Skeletal muscle satellite cell (primary cell): ENCODE measurements at regions not wholly inside any gene's neighbourhood (a gene's known extent, or its start where the extent isn't known, plus 50 kb on each side); places are given as distances from the start of the nearest gene placed in this dataset.
A peak's percentile ranks its signal among the peaks of the same experiment; 100 is the strongest.

Experiments used
- H3K27me3 ChIP-seq: 2 replicates; pipeline ENCODE4 v1.7.0; 2013; ENCODE audit warnings: low read length; ENCODE audit not compliant: control insufficient read depth, insufficient read depth
- H3K36me3 ChIP-seq: 2 replicates; pipeline ENCODE4 v1.7.0; 2013; ENCODE audit warnings: mild to moderate bottlenecking, control low read depth, low read length; ENCODE audit not compliant: insufficient read depth
- H3K4me1 ChIP-seq: 2 replicates; pipeline ENCODE4 v1.7.0; 2013; ENCODE audit warnings: low read length; ENCODE audit not compliant: control insufficient read depth, insufficient read depth
- H3K4me2 ChIP-seq: 2 replicates; pipeline ENCODE4 v1.7.0; 2013; ENCODE audit warnings: mild to moderate bottlenecking, low read length
- H3K4me3 ChIP-seq: 2 replicates; pipeline ENCODE4 v1.7.0; 2013; ENCODE audit warnings: low read length
- H3K9ac ChIP-seq: 2 replicates; pipeline ENCODE4 v1.7.0; 2013; ENCODE audit warnings: mild to moderate bottlenecking, low read depth, low read length, moderate library complexity
- H3K9me3 ChIP-seq: replicated peaks from 2 replicates; pipeline ENCODE4 v1.7.0; 2013; ENCODE audit warnings: mild to moderate bottlenecking, control low read depth, low read length

DNA sequence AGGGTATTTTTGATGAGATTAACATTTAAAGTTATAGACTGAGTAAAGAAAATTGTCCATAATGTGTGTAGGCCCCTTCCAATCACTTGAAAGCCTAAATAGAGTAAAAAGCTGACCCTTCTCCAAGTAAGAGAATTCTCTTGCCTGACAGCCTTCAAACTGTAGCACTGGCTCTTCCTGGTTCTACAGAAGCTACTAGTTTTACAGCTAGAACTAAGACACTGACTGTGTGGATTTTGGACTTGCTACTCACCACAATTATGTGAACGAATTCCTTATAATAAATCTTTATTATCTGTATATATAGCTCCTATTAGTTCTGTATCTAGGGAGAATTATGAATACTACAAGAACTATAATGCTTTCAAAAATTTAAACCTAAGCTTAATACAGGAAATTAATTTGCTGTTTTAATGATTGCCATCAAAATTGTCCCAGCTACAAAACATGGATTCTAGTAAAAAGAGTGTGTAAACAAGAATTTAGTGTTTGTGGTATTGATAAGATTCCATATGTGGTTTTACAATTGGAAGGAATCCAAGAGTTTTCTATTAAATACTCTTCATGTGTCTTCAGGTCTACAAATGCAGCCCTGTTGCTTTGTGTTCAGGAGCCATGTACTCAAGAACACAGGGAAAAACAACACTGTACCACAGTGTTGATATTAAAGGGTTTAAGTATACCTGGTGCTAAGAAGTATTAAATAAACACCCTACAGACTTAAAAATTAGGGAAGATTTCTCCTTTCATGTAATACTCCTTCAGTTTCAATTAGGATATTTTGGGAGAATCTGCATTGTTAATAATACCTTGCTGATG lies 366.5 kb downstream of the CXXC4 start:
- no peak overlapping the region for H3K4me2 ChIP-seq
- no peaks in the 10 kb centered on the region for H3K9me3 ChIP-seq
- no peaks in the 10 kb centered on the region for H3K4me1 ChIP-seq
- H3K36me3 ChIP-seq = no peaks in the 10 kb centered on the region
- no peak overlapping the region for H3K9ac ChIP-seq
- H3K4me3 ChIP-seq = no peak overlapping the region
- H3K27me3 ChIP-seq = no peaks in the 10 kb centered on the region

DNA sequence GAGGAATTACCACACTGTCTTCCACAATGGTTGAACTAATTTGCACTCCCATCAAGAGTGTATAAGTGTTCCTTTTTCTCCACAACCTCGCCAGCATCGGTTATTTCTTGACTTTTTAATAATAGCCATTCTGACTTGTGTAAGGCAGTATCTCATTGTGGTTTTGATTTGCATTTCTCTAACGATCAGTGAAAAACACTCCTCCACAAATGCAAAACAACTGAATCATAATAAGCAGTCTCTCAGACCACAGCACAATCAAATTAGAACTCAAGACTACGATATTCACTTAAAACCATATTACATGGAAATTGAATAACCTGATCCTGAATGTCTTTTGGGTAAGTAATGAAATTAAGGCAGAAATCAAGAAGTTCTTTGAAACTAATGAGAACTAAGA lies 371.7 kb downstream of the CXXC4 start:
- no peaks in the 10 kb centered on the region for H3K9me3 ChIP-seq
- no peak overlapping the region for H3K4me2 ChIP-seq
- no peaks in the 10 kb centered on the region for H3K27me3 ChIP-seq
- no peak overlapping the region for H3K4me3 ChIP-seq
- no peaks in the 10 kb centered on the region for H3K36me3 ChIP-seq
- no peaks in the 10 kb centered on the region for H3K4me1 ChIP-seq
- H3K9ac ChIP-seq = no peak overlapping the region

DNA sequence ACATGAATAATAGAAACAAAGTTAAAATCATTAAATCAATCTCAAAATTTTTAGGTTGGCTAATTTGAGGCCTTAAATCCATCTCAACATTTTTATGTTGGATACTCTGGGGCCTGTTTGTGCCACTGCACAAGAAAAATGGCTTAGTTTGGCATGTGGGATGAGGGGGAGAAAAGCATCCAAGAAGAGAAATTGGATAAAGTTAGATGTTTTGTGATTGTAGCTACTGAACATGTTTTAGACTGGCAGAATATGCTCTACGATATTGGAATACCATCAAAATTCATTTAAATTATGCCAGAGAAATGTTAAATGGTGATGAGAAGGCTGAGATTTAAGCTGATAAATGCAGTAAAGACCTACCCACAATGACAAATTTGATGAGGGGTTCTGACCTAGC lies 376.9 kb downstream of the CXXC4 start:
- Histone ChIP-seq H3K9ac (no peak overlapping the region), H3K36me3 (no peaks in the 10 kb centered on the region), H3K4me2 (no peak overlapping the region), H3K4me3 (no peak overlapping the region), H3K9me3 (no peaks in the 10 kb centered on the region), H3K27me3 (no peaks in the 10 kb centered on the region), H3K4me1 (no peaks in the 10 kb centered on the region)

DNA sequence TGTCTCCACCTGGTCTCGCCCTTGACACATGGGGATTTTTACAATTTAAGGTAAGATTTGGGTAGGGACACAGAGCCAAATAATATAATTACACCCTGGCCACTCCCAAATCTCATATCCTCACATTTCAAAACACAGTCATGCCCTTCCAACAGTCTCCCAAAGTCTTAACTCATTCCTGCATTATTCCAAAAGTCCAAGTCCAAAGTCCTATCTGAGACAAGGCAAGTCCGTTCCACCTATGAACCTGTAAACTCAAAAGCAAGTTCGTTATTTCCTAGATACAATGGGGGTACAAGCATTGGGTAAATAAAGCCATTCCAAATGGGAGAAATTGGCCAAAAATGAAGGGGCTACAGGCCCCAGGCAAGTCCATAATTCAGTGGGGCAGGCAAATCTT lies 380.8 kb downstream of the CXXC4 start:
- H3K4me1 ChIP-seq = no peaks in the 10 kb centered on the region
- no peak overlapping the region for H3K4me2 ChIP-seq
- no peaks in the 10 kb centered on the region for H3K36me3 ChIP-seq
- H3K27me3 ChIP-seq = no peaks in the 10 kb centered on the region
- no peak overlapping the region for H3K9ac ChIP-seq
- no peak overlapping the region for H3K4me3 ChIP-seq
- no peaks in the 10 kb centered on the region for H3K9me3 ChIP-seq

DNA sequence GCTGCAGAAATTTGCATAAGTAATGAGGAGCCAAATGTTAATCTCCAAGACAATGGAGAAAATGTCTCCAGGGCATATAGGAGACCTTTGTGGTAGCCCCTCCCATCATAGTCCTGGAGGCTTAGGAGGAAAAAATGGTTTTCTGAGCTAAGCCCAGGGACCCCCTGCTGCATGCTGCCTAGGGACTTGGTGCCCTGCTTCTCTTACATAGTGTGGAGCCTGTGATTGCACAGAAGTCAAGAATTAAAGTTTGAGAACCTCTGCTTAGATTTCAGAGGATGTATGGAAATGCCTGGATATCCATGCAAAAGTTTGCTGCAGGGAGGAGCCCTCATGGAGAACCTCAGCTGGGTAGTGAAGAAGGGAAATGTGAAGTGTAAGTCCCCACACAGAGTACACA lies 379.4 kb upstream of the TACR3 start:
- Histone ChIP-seq H3K36me3 (no peaks in the 10 kb centered on the region), H3K9me3 (peaks cover 4% of the 10 kb centered on the region), H3K9ac (no peak overlapping the region), H3K4me2 (no peak overlapping the region), H3K4me1 (no peaks in the 10 kb centered on the region), H3K4me3 (no peak overlapping the region), H3K27me3 (no peaks in the 10 kb centered on the region)

DNA sequence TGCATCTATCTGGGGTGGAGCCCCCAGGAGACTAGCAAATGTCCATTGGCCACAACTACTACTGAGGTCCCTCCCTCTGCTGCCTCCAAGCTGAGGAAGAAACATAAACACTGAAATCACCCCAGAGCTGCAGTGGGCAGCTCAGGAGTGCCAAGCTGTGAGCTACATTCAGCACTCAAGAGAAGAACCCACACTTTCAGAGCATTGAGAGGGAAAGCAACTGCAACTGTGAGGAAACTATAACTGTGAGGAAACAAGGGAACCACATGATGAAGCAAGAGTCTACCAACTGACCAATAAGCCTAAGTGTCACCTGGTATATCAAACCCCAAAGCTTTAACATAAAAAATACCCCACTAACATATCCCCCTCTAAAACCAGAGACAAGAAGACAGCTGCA lies 373.5 kb upstream of the TACR3 start:
- Histone ChIP-seq H3K4me2 (no peak overlapping the region), H3K36me3 (no peaks in the 10 kb centered on the region), H3K9me3 (peaks cover 4% of the 10 kb centered on the region), H3K27me3 (no peaks in the 10 kb centered on the region), H3K9ac (no peak overlapping the region), H3K4me1 (no peaks in the 10 kb centered on the region), H3K4me3 (no peak overlapping the region)

DNA sequence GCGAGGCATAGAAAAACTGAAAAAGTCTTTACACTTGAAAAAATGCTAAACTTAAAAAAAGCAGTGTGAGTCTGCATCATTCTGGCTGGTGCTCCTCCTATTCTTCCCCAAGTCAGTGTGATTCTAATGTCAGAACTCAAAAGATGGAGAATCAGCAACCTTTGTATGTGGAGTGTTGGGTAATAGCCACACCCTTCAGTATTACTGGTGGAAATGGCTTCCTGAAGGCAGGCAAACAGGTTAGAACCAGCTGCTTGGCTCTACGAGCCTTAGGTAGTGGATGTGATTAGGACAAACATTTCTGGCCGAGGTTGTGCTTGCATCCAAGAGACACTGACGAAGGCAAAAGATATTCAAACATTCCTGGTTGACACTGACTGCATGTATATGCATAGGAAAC lies 353.4 kb upstream of the TACR3 start:
- no peaks in the 10 kb centered on the region for H3K9me3 ChIP-seq
- no peak overlapping the region for H3K4me2 ChIP-seq
- no peaks in the 10 kb centered on the region for H3K36me3 ChIP-seq
- no peak overlapping the region for H3K4me3 ChIP-seq
- H3K9ac ChIP-seq = no peak overlapping the region
- H3K4me1 ChIP-seq = no peaks in the 10 kb centered on the region
- no peaks in the 10 kb centered on the region for H3K27me3 ChIP-seq

DNA sequence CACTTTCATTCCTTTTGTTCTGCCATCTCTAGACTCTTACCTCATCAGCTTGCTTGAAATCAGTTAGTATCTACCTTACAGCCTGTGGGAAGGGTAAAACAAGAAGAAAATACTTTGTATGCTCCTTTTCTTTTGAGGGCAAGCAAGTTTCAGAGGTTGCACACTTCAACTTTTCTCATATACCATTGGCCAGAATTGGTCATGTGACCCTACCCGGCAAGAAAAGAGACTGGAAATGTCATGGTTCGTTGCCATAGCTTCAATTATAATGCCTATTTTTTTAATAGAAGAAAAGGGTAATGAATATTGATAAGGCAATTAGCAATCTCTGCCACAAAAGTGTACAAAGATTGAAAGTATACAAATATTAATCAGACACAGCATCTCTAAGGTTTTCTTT lies 346.7 kb upstream of the TACR3 start:
- H3K36me3 ChIP-seq = no peaks in the 10 kb centered on the region
- no peak overlapping the region for H3K4me2 ChIP-seq
- no peaks in the 10 kb centered on the region for H3K4me1 ChIP-seq
- no peak overlapping the region for H3K4me3 ChIP-seq
- no peak overlapping the region for H3K9ac ChIP-seq
- no peaks in the 10 kb centered on the region for H3K9me3 ChIP-seq
- no peaks in the 10 kb centered on the region for H3K27me3 ChIP-seq

DNA sequence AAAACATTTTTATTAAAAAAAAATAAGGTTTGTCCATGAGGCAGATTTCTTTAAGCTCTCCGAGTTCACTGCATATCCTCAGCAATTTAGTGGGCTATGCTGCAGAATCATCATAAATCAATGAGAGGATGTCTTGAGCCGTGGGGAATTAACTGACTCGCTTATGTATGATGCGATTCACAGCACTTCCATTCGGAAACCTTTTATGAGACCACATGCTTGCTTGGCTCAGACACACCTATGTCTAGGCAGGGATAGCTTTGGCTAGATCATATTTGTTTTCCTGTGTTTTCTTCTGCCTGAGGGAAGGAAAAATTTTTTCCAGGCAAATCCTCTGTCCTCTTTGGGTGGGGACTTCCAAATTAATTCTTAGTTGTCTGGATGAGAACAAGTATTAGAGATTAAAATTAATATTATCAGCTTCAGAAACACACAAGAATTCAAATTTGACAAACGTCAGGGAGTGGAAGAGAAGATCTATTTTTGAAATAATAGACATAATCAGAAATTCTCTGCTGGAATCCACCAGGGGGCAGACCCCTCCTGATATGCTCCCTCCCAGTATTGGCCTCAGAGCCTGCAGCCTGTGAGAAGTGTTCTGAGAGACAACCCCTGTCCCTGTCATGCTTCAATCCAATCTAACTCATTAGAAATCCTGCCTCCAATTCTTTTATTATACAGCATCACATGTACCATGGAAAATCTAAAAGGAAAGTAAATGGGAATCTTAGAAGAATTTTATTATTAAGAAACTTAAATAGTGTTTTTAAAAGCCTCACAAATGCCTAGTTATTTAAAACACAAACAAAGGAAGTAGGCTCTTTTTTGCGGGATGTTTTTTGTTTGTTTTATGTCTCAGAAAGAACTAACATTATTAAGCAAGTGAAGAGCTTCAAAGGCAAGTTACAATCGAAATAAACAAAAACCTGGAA lies 345.1 kb upstream of the TACR3 start:
- Histone ChIP-seq H3K4me3 (no peak overlapping the region), H3K9me3 (no peaks in the 10 kb centered on the region), H3K27me3 (no peaks in the 10 kb centered on the region), H3K4me1 (no peaks in the 10 kb centered on the region), H3K4me2 (peak overlapping the region; percentile 27), H3K36me3 (no peaks in the 10 kb centered on the region), H3K9ac (no peak overlapping the region)

DNA sequence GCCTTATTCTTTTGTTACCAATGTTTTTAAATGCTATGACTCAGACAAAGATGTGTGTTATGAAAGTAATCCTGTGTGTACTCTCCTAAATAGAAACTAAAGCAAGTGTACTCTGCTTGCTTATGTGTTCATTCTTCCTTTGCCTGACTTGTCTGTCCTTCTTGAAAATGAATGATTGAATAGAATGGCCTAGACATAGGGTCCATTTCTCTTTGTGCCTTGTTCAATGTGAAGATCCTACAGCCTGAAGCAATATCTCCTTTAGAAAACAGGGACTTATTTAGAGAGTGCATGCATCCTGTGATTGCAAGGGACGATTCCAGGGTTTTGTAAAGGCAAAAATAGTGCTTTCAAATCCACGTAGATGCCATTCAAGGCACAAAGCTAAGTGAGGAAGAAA lies 343.6 kb upstream of the TACR3 start:
- no peak overlapping the region for H3K4me3 ChIP-seq
- no peaks in the 10 kb centered on the region for H3K27me3 ChIP-seq
- no peaks in the 10 kb centered on the region for H3K9me3 ChIP-seq
- H3K4me2 ChIP-seq = no peak overlapping the region
- no peak overlapping the region for H3K9ac ChIP-seq
- no peaks in the 10 kb centered on the region for H3K36me3 ChIP-seq
- no peaks in the 10 kb centered on the region for H3K4me1 ChIP-seq

DNA sequence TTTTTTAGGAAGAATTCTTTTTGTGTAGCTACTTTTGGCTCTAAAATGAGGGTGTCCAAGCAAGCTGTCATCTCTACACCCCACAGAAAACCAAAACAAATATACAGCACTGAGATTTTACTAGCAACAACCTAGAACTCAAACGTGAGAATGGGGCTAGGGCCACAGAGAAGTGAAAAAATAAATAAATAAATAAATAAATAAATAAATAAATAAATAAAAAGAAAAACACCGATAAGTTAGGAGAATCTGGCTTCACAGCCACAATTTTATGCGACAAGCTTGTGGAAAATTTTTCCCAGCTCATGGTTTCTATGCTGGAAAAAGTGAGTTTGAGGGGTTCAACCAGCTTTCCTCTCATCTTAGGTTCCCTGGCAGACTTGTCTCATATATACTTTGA lies 324.6 kb upstream of the TACR3 start:
- Histone ChIP-seq H3K27me3 (no peaks in the 10 kb centered on the region), H3K4me2 (no peak overlapping the region), H3K9me3 (no peaks in the 10 kb centered on the region)

More for the DNA sequence above, 324.6 kb upstream of the TACR3 start:
- Histone ChIP-seq H3K36me3 (no peaks in the 10 kb centered on the region), H3K9ac (no peak overlapping the region), H3K4me1 (no peaks in the 10 kb centered on the region), H3K4me3 (no peak overlapping the region)
